T-cell (primary cell): ENCODE measurements at regions not wholly inside any gene's neighbourhood (a gene's known extent, or its start where the extent isn't known, plus 50 kb on each side); places are given as distances from the start of the nearest gene placed in this dataset.

Source experiments
- ATAC-seq, 4 experiments: fragments of 200-7000 bp in 3 of 4; fragments of 150-1000 bp in 1 of 4; cut with Tn5 transposase; replicated peaks in 1 of 4; 1 replicate in 3 of 4; 2 replicates in 1 of 4; pipeline ENCODE4 v1.10.0; 2021; ENCODE audit warnings: moderate library complexity in 3 of 4, mild to moderate bottlenecking in 2 of 4, moderate number of reproducible peaks in 1 of 4
- CTCF ChIA-PET, 2 donors: fragments of 300-600 bp; sonication (Branson Sonifier 250); formaldehyde crosslinking; loops; one replicate each; lab custom pipeline; 2022; ENCODE audit warnings: antibody characterized with exemption in 2 of 2; lab: Charles Lee
- POLR2A ChIA-PET, 2 donors: fragments of 300-600 bp; sonication (Branson Sonifier 250); formaldehyde crosslinking; loops; one replicate each; lab custom pipeline; 2022; ENCODE audit warnings: antibody characterized with exemption in 2 of 2; lab: Charles Lee
- DNase-seq, 35 experiments: peaks; one replicate each; pipeline versions ENCODE4 v3.0.0 to v3.0.0-alpha.2; 2013 to 2023
- H3K27ac ChIP-seq: one replicate; pipeline ENCODE4 v1.5.1; 2013; ENCODE audit warnings: low read length
- H3K27me3 ChIP-seq, 2 experiments: replicated peaks in 1 of 2; 1 replicate in 1 of 2; 2 replicates in 1 of 2; pipeline versions ENCODE4 v1.6.1 to v1.7.0; 2013; ENCODE audit warnings: low read length in 1 of 2, mixed read lengths in 1 of 2; ENCODE audit not compliant: control insufficient read depth in 2 of 2, insufficient read depth in 2 of 2; ENCODE audit errors: extremely low read depth in 1 of 2
- H3K36me3 ChIP-seq, 2 donors: 1 replicate in 1 of 2; 2 replicates in 1 of 2; pipeline versions ENCODE4 v1.6.1 to v1.7.0; 2013; ENCODE audit warnings: low read length in 1 of 2; ENCODE audit not compliant: control insufficient read depth in 2 of 2, insufficient read depth in 1 of 2; ENCODE audit errors: extremely low read depth in 1 of 2
- H3K4me1 ChIP-seq, 2 experiments: 1 replicate in 1 of 2; 2 replicates in 1 of 2; pipeline versions ENCODE4 v1.6.1 to v1.7.0; 2013; ENCODE audit warnings: low read length in 2 of 2, mixed read lengths in 1 of 2; ENCODE audit not compliant: insufficient read depth in 2 of 2, control insufficient read depth in 1 of 2; ENCODE audit errors: extremely low read depth in 1 of 2
- H3K4me3 ChIP-seq, 2 donors: 1 replicate in 1 of 2; 2 replicates in 1 of 2; pipeline versions ENCODE4 v1.5.1 to v1.7.0; 2013; ENCODE audit warnings: mild to moderate bottlenecking in 2 of 2, low read length in 1 of 2, moderate library complexity in 1 of 2; ENCODE audit not compliant: control insufficient read depth in 1 of 2; ENCODE audit errors: extremely low read depth in 1 of 2
- H3K9me3 ChIP-seq: 2 replicates; pipeline ENCODE4 v1.7.0; 2013
- H3K27ac Mint-ChIP-seq, 2 donors: one replicate each; pipeline ENCODE4 v1.8.0; 2020 to 2021; ENCODE audit warnings: mild to moderate bottlenecking in 2 of 2, mixed read lengths in 2 of 2
- H3K27me3 Mint-ChIP-seq, 2 donors: one replicate each; pipeline ENCODE4 v1.8.0; 2021 to 2022; ENCODE audit warnings: mixed read lengths in 2 of 2
- H3K36me3 Mint-ChIP-seq: one replicate; pipeline ENCODE4 v1.8.0; 2021; ENCODE audit warnings: mixed read lengths
- H3K4me1 Mint-ChIP-seq, 3 donors: one replicate each; pipeline ENCODE4 v1.8.0; 2020 to 2022; ENCODE audit warnings: mixed read lengths in 3 of 3, mild to moderate bottlenecking in 1 of 3
- H3K4me3 Mint-ChIP-seq, 3 donors: one replicate each; pipeline ENCODE4 v1.8.0; 2020 to 2022; ENCODE audit warnings: mild to moderate bottlenecking in 3 of 3, mixed read lengths in 3 of 3, moderate library complexity in 3 of 3
- H3K9me3 Mint-ChIP-seq, 3 donors: one replicate each; pipeline ENCODE4 v1.8.0; 2020 to 2022; ENCODE audit warnings: mixed read lengths in 3 of 3
- WGBS: methylation state at CpG from one replicate; pipeline ENCODE4 v1.1.5; 2013; ENCODE audit warnings: missing lambda C conversion rate; ENCODE audit not compliant: insufficient coverage; 5-methylcytosine and 5-hydroxymethylcytosine counted together

DNA sequence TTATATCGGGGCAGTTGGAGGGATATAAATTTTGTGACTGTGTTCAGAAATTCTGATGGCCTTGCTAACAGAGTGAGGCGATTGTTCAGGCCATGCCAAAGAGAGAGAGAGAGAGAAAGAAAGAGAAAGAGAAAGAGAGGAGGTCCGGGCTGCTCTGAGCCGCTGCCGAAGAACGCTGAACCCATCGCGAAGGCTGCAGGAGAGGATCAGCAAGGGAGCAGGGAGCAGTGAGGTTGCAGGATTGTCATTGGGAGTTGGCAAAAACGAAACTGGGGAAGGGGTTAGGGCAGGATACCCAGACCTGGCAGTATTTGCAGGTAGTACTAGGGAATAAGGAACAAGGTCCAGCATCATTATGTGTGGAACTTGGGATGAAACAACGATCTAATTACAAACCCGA lies 537.1 kb downstream of the INSC start:
- WGBS, result 57% methylated on average over 9 of the region's 11 CpGs
- H3K27ac Mint-ChIP-seq, result no peak overlapping the region

DNA sequence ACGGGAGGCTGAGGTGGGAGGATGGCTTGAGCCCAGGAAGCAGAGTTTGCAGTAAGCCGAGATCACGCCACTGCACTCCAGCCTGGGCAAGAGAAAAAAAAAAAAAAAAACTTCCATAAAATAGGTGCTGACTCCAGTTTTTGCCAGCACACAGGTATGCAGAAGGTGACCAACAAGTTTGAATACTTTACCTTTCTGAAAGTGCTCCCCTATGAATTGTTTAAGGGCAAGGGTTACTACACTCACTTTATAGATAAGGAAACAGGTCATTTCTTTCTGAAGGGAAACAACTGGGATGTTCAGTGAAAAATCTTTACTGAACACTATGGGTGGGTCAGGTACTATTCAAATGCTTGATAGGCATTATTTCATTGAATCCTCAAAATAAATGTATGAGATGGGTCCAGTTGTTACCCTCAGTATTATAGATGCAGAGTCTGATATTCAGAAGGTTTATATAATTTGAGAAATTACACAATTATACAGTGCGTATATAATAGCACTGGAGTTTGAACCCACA lies 538.5 kb downstream of the INSC start:
- Mint-ChIP-seq H3K4me1 (peaks cover 6 to 13% (median 8%) of the 10 kb centered on the region in 3 donors), H3K27ac (no peak overlapping the region), H3K9me3 (no peaks in the 10 kb centered on the region), H3K36me3 (no peaks in the 10 kb centered on the region), H3K27me3 (peaks cover 18 to 30% of the 10 kb centered on the region in 2 donors), H3K4me3 (no peak overlapping the region)
- no peak for ATAC-seq
- H3K27me3 ChIP-seq, result peaks cover 9 to 21% of the 10 kb centered on the region in 2 experiments
- no CpG with 5 or more reads among the region's 4 CpGs for WGBS
- no peaks in the 10 kb centered on the region for H3K9me3 ChIP-seq
- H3K27ac ChIP-seq, result no peak overlapping the region
- H3K36me3 ChIP-seq, result no peaks in the 10 kb centered on the region
- CTCF ChIA-PET, result interaction anchor here in 1 of 2 donors (0.6 kb wide), 1 partner anchor 313 kb away, joined by 3 read pairs; no protein-coding TSS in a partner anchor
- POLR2A ChIA-PET, result no interaction called here
- no peak overlapping the region for H3K4me3 ChIP-seq
- H3K4me1 ChIP-seq, result peaks cover 0 to 10% of the 10 kb centered on the region in 2 experiments
- DNase-seq, result no peak

More for the DNA sequence above, 537.1 kb downstream of the INSC start:
- no peak for ATAC-seq
- Histone ChIP-seq H3K27ac (no peak overlapping the region), H3K4me1 (peaks cover 0 to 10% of the 10 kb centered on the region in 2 experiments), H3K4me3 (no peak overlapping the region), H3K36me3 (no peaks in the 10 kb centered on the region), H3K9me3 (no peaks in the 10 kb centered on the region), H3K27me3 (peaks cover 9 to 21% of the 10 kb centered on the region in 2 experiments)
- Mint-ChIP-seq H3K36me3 (no peaks in the 10 kb centered on the region), H3K4me1 (peaks cover 6 to 13% (median 8%) of the 10 kb centered on the region in 3 donors), H3K9me3 (no peaks in the 10 kb centered on the region), H3K27me3 (peaks cover 18 to 30% of the 10 kb centered on the region in 2 donors), H3K4me3 (no peak overlapping the region)
- POLR2A ChIA-PET, result no interaction called here
- CTCF ChIA-PET, result no interaction called here
- DNase-seq, result no peak

DNA sequence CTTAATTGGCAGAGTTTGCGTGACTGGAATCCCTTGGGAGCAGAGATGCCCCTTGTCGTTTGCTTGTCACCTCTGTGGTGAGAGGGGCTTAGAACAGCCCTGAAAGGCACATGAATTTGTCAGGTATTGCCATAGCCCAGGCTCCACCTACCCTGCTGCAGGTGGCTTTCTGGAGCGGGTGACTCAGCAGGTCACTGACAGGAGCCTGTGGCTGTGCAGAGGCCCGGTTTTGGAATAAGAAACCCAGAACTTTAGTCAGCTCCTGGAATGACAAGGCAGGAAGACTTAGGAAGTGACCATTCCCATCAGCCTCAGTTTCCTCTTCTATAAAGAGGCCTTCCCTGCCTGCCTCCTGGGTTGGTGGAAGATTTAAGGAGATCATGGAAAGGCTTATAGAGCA lies 539.7 kb downstream of the INSC start:
- POLR2A ChIA-PET, result no interaction called here
- 58% methylated on average over 4 of the region's 4 CpGs for WGBS
- peaks cover 9 to 21% of the 10 kb centered on the region in 2 experiments for H3K27me3 ChIP-seq
- ATAC-seq (no peak), DNase-seq (no peak)
- H3K4me1 ChIP-seq, result peaks cover 0 to 10% of the 10 kb centered on the region in 2 experiments
- Mint-ChIP-seq H3K4me1 (peaks cover 6 to 13% (median 7%) of the 10 kb centered on the region in 3 donors), H3K4me3 (no peak overlapping the region), H3K27me3 (peaks cover 18 to 25% of the 10 kb centered on the region in 2 donors), H3K27ac (no peak overlapping the region), H3K36me3 (no peaks in the 10 kb centered on the region), H3K9me3 (no peaks in the 10 kb centered on the region)
- no peaks in the 10 kb centered on the region for H3K9me3 ChIP-seq
- no peaks in the 10 kb centered on the region for H3K36me3 ChIP-seq
- CTCF ChIA-PET, result no interaction called here
- no peak overlapping the region for H3K27ac ChIP-seq
- H3K4me3 ChIP-seq, result no peak overlapping the region

DNA sequence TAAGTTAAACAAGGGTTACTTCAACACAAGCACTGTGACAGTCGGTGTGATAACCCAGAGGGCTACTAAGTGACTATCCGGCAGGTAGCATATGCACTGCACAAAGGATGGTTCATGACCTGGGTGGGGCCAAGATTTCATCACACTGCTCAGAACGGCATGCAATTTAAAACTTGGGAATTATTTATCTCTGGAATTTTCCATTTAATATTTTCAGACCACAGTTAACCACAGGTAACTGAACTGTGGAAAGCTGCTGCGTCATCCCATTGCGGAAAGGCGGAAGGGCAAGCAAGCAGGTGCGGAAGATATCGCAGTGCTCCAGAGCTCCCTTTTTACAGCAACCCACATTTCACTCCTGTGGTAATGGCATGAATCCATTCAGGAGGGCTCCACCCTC lies 540.8 kb downstream of the INSC start:
- Histone ChIP-seq H3K36me3 (no peaks in the 10 kb centered on the region), H3K27me3 (peaks cover 8 to 10% of the 10 kb centered on the region in 2 experiments), H3K4me3 (no peak overlapping the region), H3K4me1 (peaks cover 0 to 4% of the 10 kb centered on the region in 2 experiments), H3K27ac (no peak overlapping the region), H3K9me3 (no peaks in the 10 kb centered on the region)
- Mint-ChIP-seq H3K9me3 (no peaks in the 10 kb centered on the region), H3K27me3 (peaks cover 18 to 25% of the 10 kb centered on the region in 2 donors), H3K27ac (no peak overlapping the region), H3K4me1 (peaks cover 5 to 12% (median 5%) of the 10 kb centered on the region in 3 donors), H3K36me3 (no peaks in the 10 kb centered on the region), H3K4me3 (no peak overlapping the region)
- ChIA-PET POLR2A (no interaction called here), CTCF (no interaction called here)
- no peak for ATAC-seq
- 98% methylated on average over 6 of the region's 8 CpGs for WGBS
- no peak for DNase-seq

DNA sequence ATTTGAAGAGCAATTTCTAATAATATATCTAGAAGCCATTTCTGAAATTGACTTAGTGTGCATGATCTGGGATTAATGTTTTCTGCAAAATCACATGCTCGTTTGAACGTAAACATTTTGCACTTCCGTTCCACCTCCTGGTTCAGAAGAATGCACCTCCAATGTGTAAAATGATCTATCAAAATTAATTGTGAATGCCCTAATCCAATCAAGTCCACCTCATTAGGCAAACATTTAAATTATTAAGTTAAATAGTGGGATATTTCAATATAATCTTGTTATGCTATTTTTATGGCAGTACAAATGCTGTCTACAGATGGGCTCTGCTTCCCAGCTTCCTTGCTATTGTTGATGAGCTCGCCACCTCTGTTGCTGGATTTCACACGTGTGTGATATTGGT lies 542.5 kb downstream of the INSC start:
- ChIA-PET POLR2A (no interaction called here), CTCF (no interaction called here)
- Histone ChIP-seq H3K36me3 (no peaks in the 10 kb centered on the region), H3K27ac (no peak overlapping the region), H3K4me1 (no peaks in the 10 kb centered on the region), H3K4me3 (no peak overlapping the region), H3K9me3 (no peaks in the 10 kb centered on the region), H3K27me3 (peaks cover 0 to 5% of the 10 kb centered on the region in 2 experiments)
- ATAC-seq (no peak), DNase-seq (no peak)
- Mint-ChIP-seq H3K27me3 (peaks cover 5 to 8% of the 10 kb centered on the region in 2 donors), H3K27ac (no peak overlapping the region), H3K9me3 (no peaks in the 10 kb centered on the region), H3K36me3 (no peaks in the 10 kb centered on the region), H3K4me1 (no peaks in the 10 kb centered on the region), H3K4me3 (no peak overlapping the region)
- no CpG with 5 or more reads among the region's 5 CpGs for WGBS

DNA sequence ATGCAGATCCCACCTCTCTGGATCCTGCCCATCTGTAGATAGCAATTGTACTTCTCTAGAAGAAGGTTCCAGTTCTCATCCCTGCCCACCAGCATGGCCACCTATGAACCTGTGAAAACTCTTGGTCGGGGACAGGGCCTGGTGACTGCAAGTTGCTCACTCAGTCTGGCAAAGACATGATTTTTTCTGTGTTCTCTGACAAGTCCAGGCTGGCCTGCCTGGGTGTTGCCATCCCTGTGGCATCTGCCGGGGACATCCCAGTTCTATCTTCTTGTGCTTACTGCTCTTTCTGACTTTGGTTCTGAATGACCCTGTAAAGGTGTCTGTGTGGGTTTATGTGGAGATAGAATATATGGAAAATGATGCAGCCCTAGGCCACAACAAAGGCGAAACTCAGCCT lies 545.8 kb downstream of the INSC start:
- H3K36me3 ChIP-seq, result no peaks in the 10 kb centered on the region
- H3K36me3 Mint-ChIP-seq, result no peaks in the 10 kb centered on the region
- no peaks in the 10 kb centered on the region for H3K4me1 ChIP-seq
- WGBS, result 60% methylated on average over 2 of the region's 3 CpGs
- H3K4me3 ChIP-seq, result no peak overlapping the region
- no peaks in the 10 kb centered on the region for H3K27me3 ChIP-seq
- H3K27ac ChIP-seq, result no peak overlapping the region
- no peaks in the 10 kb centered on the region for H3K4me1 Mint-ChIP-seq
- ChIA-PET POLR2A (no interaction called here), CTCF (no interaction called here)
- no peak for DNase-seq
- no peaks in the 10 kb centered on the region for H3K9me3 ChIP-seq
- no peak overlapping the region for H3K27ac Mint-ChIP-seq
- no peak overlapping the region for H3K4me3 Mint-ChIP-seq
- no peak for ATAC-seq
- H3K9me3 Mint-ChIP-seq, result peaks cover 0 to 5% (median 0%) of the 10 kb centered on the region in 3 donors
- peaks cover 0 to 10% of the 10 kb centered on the region in 2 donors for H3K27me3 Mint-ChIP-seq
